ENCODE measurements at regions not wholly inside any gene's neighbourhood (a gene's known extent, or its start where the extent isn't known, plus 50 kb on each side); places are given as distances from the start of the nearest gene placed in this dataset.

DNA sequence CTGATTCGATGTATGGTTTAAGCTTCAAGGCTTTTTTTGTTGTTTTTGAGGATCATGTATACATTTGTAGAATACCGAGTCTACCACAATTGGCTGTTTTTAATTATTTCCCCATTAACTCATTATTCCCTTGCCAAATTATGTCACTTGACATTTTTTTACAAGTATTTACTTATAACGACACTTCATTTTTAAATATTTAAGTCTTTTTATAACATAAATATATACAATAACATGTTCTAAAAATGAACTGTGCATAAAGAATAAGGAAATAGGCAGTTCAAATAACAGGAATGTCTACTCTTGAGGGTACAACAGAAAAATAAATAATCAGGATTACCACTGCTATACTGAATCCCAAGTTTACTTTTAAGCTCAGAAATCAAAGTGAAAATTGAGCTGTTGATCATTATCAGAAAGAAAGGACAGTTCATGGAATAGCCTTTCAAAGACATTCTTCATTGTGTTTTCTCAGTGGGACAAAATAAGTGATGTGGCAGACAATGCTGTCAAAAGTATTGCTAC, 627.5 kb downstream of the PCDH19 start:
- DNase-seq (ENCODE audit: low read depth, low spot score) (no peak), FAIRE-seq (no peak)
- no peak for TF ChIP-seq EZH2 (IDR thresholded peaks at IDR 0.05; ENCODE audit: low read length)
- TF ChIP-seq, protein P1, sequence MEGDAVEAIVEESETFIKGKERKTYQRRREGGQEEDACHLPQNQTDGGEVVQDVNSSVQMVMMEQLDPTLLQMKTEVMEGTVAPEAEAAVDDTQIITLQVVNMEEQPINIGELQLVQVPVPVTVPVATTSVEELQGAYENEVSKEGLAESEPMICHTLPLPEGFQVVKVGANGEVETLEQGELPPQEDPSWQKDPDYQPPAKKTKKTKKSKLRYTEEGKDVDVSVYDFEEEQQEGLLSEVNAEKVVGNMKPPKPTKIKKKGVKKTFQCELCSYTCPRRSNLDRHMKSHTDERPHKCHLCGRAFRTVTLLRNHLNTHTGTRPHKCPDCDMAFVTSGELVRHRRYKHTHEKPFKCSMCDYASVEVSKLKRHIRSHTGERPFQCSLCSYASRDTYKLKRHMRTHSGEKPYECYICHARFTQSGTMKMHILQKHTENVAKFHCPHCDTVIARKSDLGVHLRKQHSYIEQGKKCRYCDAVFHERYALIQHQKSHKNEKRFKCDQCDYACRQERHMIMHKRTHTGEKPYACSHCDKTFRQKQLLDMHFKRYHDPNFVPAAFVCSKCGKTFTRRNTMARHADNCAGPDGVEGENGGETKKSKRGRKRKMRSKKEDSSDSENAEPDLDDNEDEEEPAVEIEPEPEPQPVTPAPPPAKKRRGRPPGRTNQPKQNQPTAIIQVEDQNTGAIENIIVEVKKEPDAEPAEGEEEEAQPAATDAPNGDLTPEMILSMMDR (optimal IDR thresholded peaks at IDR 0.05 in 1 of 3, IDR thresholded peaks at IDR 0.05 in 1 of 3, conservative IDR thresholded peaks at IDR 0.05 in 1 of 3; ENCODE audit: extremely low read depth in 1 of 3, insufficient read depth in 2 of 3, low read length in 3 of 3), result no peak

DNA sequence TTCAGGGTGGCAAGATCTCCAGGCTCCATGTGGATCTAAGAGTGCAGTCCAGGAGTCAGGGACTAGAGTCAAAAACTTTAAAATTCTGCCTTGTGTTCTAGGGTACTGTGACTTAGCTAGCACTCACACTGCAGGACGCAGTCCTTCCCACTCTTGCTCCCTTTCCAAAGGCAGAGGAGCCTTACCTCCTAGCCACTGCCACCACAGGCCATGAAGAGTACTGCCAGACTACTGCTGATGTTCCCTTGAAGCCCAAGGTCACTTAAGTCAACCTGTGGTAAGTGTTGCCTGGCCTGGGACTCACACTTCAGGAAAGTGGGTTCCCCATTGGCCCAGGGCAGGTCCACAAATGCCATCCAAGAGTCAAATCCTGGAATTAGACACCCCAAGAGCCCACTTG, 632.2 kb downstream of the PCDH19 start:
- DNase-seq (ENCODE audit: low read depth, low spot score) (no peak), FAIRE-seq (no peak)
- dilution Hi-C loops (cut with MboI; ENCODE audit: extremely low pct_ligation_motif_present, low sequenced_read_pairs), result no loop called here
- Histone ChIP-seq H3K27me3 (ENCODE audit: control insufficient read depth, extremely low read depth, insufficient read depth, low read length) (no peaks in the 10 kb centered on the region), H3K9me1 (ENCODE audit: control insufficient read depth, extremely low read depth, insufficient read depth, low read length) (no peaks in the 10 kb centered on the region), H3K4me1 (ENCODE audit: control insufficient read depth, extremely low read depth, insufficient read depth, low read length) (no peaks in the 10 kb centered on the region), H3K9ac (ENCODE audit: control insufficient read depth, extremely low read depth, insufficient read depth, low read length) (no peak overlapping the region), H3K79me2 (ENCODE audit: control insufficient read depth, insufficient read depth, low read length) (no peaks in the 10 kb centered on the region), H4K20me1 (ENCODE audit: control insufficient read depth, extremely low read depth, insufficient read depth, low read length) (no peaks in the 10 kb centered on the region), H3K36me3 (ENCODE audit: control insufficient read depth in 2 of 2, extremely low read depth in 1 of 2, insufficient read depth in 2 of 2, low read length in 2 of 2) (no peaks in the 10 kb centered on the region), H3K4me3 (ENCODE audit: control insufficient read depth in 2 of 3, extremely low read depth in 1 of 3, insufficient read depth in 2 of 3, low read depth in 1 of 3, low read length in 3 of 3) (no peak overlapping the region), H3K27ac (ENCODE audit: control insufficient read depth, insufficient read depth, low read length) (no peak overlapping the region), H2AFZ (ENCODE audit: control insufficient read depth, low read length) (no peak overlapping the region), H3K4me2 (ENCODE audit: control insufficient read depth, extremely low read depth, insufficient read depth, low read depth, low read length) (no peak overlapping the region), H3K9me3 (ENCODE audit: control insufficient read depth, low read depth, low read length) (no peaks in the 10 kb centered on the region)
- TF ChIP-seq, protein P1 (optimal IDR thresholded peaks at IDR 0.05 in 1 of 3, IDR thresholded peaks at IDR 0.05 in 1 of 3, conservative IDR thresholded peaks at IDR 0.05 in 1 of 3; ENCODE audit: extremely low read depth in 1 of 3, insufficient read depth in 2 of 3, low read length in 3 of 3), result peak in 1 of 3 experiments; percentile 5
- TF ChIP-seq EZH2 (IDR thresholded peaks at IDR 0.05; ENCODE audit: low read length), result no peak

More for the DNA sequence above, 627.5 kb downstream of the PCDH19 start:
- Histone ChIP-seq H3K4me3 (ENCODE audit: control insufficient read depth in 2 of 3, extremely low read depth in 1 of 3, insufficient read depth in 2 of 3, low read depth in 1 of 3, low read length in 3 of 3) (no peak overlapping the region), H3K4me1 (ENCODE audit: control insufficient read depth, extremely low read depth, insufficient read depth, low read length) (no peaks in the 10 kb centered on the region), H3K27me3 (ENCODE audit: control insufficient read depth, extremely low read depth, insufficient read depth, low read length) (no peaks in the 10 kb centered on the region), H3K27ac (ENCODE audit: control insufficient read depth, insufficient read depth, low read length) (no peak overlapping the region), H4K20me1 (ENCODE audit: control insufficient read depth, extremely low read depth, insufficient read depth, low read length) (no peaks in the 10 kb centered on the region), H3K9me1 (ENCODE audit: control insufficient read depth, extremely low read depth, insufficient read depth, low read length) (no peaks in the 10 kb centered on the region), H3K9me3 (ENCODE audit: control insufficient read depth, low read depth, low read length) (no peaks in the 10 kb centered on the region), H3K4me2 (ENCODE audit: control insufficient read depth, extremely low read depth, insufficient read depth, low read depth, low read length) (no peak overlapping the region), H3K79me2 (ENCODE audit: control insufficient read depth, insufficient read depth, low read length) (no peaks in the 10 kb centered on the region), H3K36me3 (ENCODE audit: control insufficient read depth in 2 of 2, extremely low read depth in 1 of 2, insufficient read depth in 2 of 2, low read length in 2 of 2) (no peaks in the 10 kb centered on the region), H2AFZ (ENCODE audit: control insufficient read depth, low read length) (no peak overlapping the region), H3K9ac (ENCODE audit: control insufficient read depth, extremely low read depth, insufficient read depth, low read length) (no peak overlapping the region)
- dilution Hi-C loops (cut with MboI; ENCODE audit: extremely low pct_ligation_motif_present, low sequenced_read_pairs), result no loop called here

Data from keratinocyte (primary cell).